BE2C (cell line): ENCODE measurements at regions not wholly inside any gene's neighbourhood (a gene's known extent, or its start where the extent isn't known, plus 50 kb on each side); places are given as distances from the start of the nearest gene placed in this dataset.

Experiments used
- DNase-seq: peaks from one replicate; pipeline ENCODE4 v3.0.0-alpha.2; 2020
- H3K27me3 ChIP-seq: fragments of 250-450 bp; sonication (Bioruptor Pico); 2 replicates; pipeline ENCODE4 v1.5.1; 2020; ENCODE audit warnings: mild to moderate bottlenecking
- H3K36me3 ChIP-seq: fragments of 250-450 bp; sonication (Bioruptor Pico); 2 replicates; pipeline ENCODE4 v1.5.1; 2020; ENCODE audit warnings: mild to moderate bottlenecking
- H3K4me1 ChIP-seq: fragments of 250-450 bp; sonication (Bioruptor Pico); 2 replicates; pipeline ENCODE4 v1.5.1; 2020
- H3K4me3 ChIP-seq: 2 replicates; pipeline ENCODE4 v1.5.1; 2011; ENCODE audit warnings: low read depth, low read length
- H3K9me3 ChIP-seq: fragments of 250-450 bp; sonication (Bioruptor Pico); 2 replicates; pipeline ENCODE4 v1.5.1; 2020
- CTCF ChIP-seq: IDR thresholded peaks from 2 replicates; pipeline ENCODE4 v1.5.1; 2012; ENCODE audit warnings: mild to moderate bottlenecking, low read depth, low read length

- TF ChIP-seq CTCF, result no peak
- DNase-seq, result no peak
- no peaks in the 10 kb centered on the region for H3K9me3 ChIP-seq
- no peaks in the 10 kb centered on the region for H3K36me3 ChIP-seq
- H3K27me3 ChIP-seq, result no peaks in the 10 kb centered on the region
- no peaks in the 10 kb centered on the region for H3K4me1 ChIP-seq
- H3K4me3 ChIP-seq, result no peak overlapping the region
Observed at GRCh38 chr3:162602619-162603018, 1106.0 kb downstream of the OTOL1 start.

GRCh38 chr3:162605651-162606204, 1109.1 kb downstream of the OTOL1 start:
- TF ChIP-seq CTCF, result no peak
- Histone ChIP-seq H3K9me3 (no peaks in the 10 kb centered on the region), H3K4me1 (no peaks in the 10 kb centered on the region), H3K36me3 (no peaks in the 10 kb centered on the region), H3K4me3 (no peak overlapping the region), H3K27me3 (no peaks in the 10 kb centered on the region)
- no peak for DNase-seq

GRCh38 chr3:162610261-162610660, 1113.7 kb downstream of the OTOL1 start:
- H3K4me1 ChIP-seq, result no peaks in the 10 kb centered on the region
- TF ChIP-seq CTCF, result no peak
- no peak for DNase-seq
- no peaks in the 10 kb centered on the region for H3K9me3 ChIP-seq
- H3K4me3 ChIP-seq, result no peak overlapping the region
- H3K36me3 ChIP-seq, result no peaks in the 10 kb centered on the region
- H3K27me3 ChIP-seq, result no peaks in the 10 kb centered on the region

GRCh38 chr3:162612991-162613390, 1116.4 kb downstream of the OTOL1 start:
- Histone ChIP-seq H3K27me3 (no peaks in the 10 kb centered on the region), H3K36me3 (no peaks in the 10 kb centered on the region), H3K9me3 (no peaks in the 10 kb centered on the region), H3K4me1 (no peaks in the 10 kb centered on the region; the same call in 1 of the 2 replicates), H3K4me3 (no peak overlapping the region)
- no peak for DNase-seq
- TF ChIP-seq CTCF, result no peak

- Histone ChIP-seq H3K36me3 (no peaks in the 10 kb centered on the region), H3K9me3 (no peaks in the 10 kb centered on the region), H3K27me3 (no peaks in the 10 kb centered on the region), H3K4me3 (no peak overlapping the region), H3K4me1 (no peaks in the 10 kb centered on the region; the same call in 1 of the 2 replicates)
- TF ChIP-seq CTCF, result no peak
- no peak for DNase-seq
Observed at GRCh38 chr3:162626172-162626571, 1129.6 kb downstream of the OTOL1 start.

GRCh38 chr3:162628531-162628930, 1131.9 kb downstream of the OTOL1 start:
- DNase-seq, result no peak
- H3K36me3 ChIP-seq, result no peaks in the 10 kb centered on the region
- H3K9me3 ChIP-seq, result no peaks in the 10 kb centered on the region
- H3K4me3 ChIP-seq, result no peak overlapping the region
- TF ChIP-seq CTCF, result no peak
- H3K4me1 ChIP-seq, result no peaks in the 10 kb centered on the region; the same call in 1 of the 2 replicates
- no peaks in the 10 kb centered on the region for H3K27me3 ChIP-seq
